ENCODE measurements at regions not wholly inside any gene's neighbourhood (a gene's known extent, or its start where the extent isn't known, plus 50 kb on each side); places are given as distances from the start of the nearest gene placed in this dataset.

GRCh38 chr19:30297969-30298368 lies 74.2 kb upstream of the ZNF536 start:
- TF ChIP-seq CTCF (IDR thresholded peaks at IDR 0.05) = no peak
- no peak for TF ChIP-seq POLR2A (IDR thresholded peaks at IDR 0.05)
- TF ChIP-seq POLR2AphosphoS5 (IDR thresholded peaks at IDR 0.05) = no peak

Measured in upper lobe of left lung (tissue), 4 donors.